MM.1S (cell line): ENCODE measurements at regions not wholly inside any gene's neighbourhood (a gene's known extent, or its start where the extent isn't known, plus 50 kb on each side); places are given as distances from the start of the nearest gene placed in this dataset.

Experiments used
- CTCF ChIP-seq: fragments of 300-600 bp; sonication (generic); IDR thresholded peaks from 2 replicates; pipeline ENCODE4 v1.5.1; 2016; ENCODE audit warnings: antibody characterized with exemption, low read length, mixed read lengths
- EZH2 ChIP-seq: fragments of 300-600 bp; sonication (generic); optimal IDR thresholded peaks from 2 replicates; pipeline ENCODE3; 2017; ENCODE audit warnings: low read depth, mild to moderate bottlenecking, antibody characterized with exemption, low read length, mixed read lengths
- EZH2phosphoT487 ChIP-seq: fragments of 300-600 bp; sonication (generic); IDR thresholded peaks from 2 replicates; pipeline ENCODE4 v1.6.1; 2018; ENCODE audit warnings: antibody characterized with exemption, low read length

GRCh38 chr18:54776282-54776977 is 51.8 kb upstream of the RAB27B start:
- TF ChIP-seq CTCF, result no peak
- no peak for TF ChIP-seq EZH2phosphoT487
- no peak for TF ChIP-seq EZH2
